Coronary artery (tissue), 2 donors: ENCODE measurements at regions not wholly inside any gene's neighbourhood (a gene's known extent, or its start where the extent isn't known, plus 50 kb on each side); places are given as distances from the start of the nearest gene placed in this dataset.

ENCODE experiments used
- DNase-seq: peaks from one replicate; pipeline ENCODE4 v3.0.0-alpha.2; 2017; ENCODE audit warnings: low spot score
- H3K27ac ChIP-seq, 2 donors: fragments of 200-600 bp; sonication (generic); one replicate each; pipeline ENCODE4 v1.5.1; 2016 to 2019
- H3K4me3 ChIP-seq: fragments of 200-600 bp; sonication (generic); 2 replicates; pipeline ENCODE4 v1.5.1; 2016; ENCODE audit warnings: mild to moderate bottlenecking, moderate library complexity
- TF ChIP-seq, protein P1 (sequence below): fragments of 200-600 bp; sonication (generic); IDR thresholded peaks from one replicate; pipeline ENCODE4 v1.5.1; 2019; ENCODE audit warnings: antibody characterized with exemption

DNA sequence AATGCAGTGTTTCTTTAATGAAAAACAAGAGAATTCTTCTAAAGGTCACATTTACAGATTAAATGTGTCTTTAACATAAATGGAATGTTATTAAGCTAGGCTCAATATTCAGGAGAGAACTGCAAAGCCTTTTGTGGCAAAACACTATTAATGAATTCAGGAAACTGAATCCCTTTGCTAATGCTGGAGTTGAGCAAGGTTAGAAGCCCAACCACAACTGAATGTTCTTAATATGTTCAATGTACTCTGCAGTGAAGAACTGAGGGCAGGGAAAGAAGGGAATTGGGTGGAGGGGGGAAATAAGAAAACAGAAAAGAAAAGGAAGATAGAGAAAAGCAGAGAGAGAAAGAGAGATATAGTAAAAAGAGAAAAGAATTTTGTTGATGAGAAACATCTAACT, 276.7 kb upstream of the TMEM161B start:
- Histone ChIP-seq H3K4me3 (no peak overlapping the region), H3K27ac (no peak overlapping the region)

DNA sequence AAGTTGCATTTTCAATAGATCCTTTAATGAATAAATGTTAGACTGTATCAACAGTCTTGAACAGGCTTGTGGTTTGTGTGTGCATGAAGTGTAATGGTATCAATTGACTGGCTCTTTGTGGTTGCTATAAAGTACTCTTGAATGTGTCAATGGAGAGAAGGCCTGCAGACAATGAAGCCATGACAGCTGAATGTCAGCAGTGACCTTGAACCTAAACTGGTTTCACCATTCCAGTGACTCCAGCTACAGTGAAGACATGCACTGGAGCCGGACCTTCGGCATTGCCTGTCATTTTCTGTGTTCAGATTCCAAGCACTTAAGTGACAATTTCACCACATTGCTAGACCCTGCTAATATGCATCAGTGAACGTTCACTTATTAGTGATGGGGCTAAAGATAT, 276.0 kb upstream of the TMEM161B start:
- Histone ChIP-seq H3K4me3 (no peak overlapping the region), H3K27ac (no peak overlapping the region)
- DNase-seq: no peak
- TF ChIP-seq, protein P1, sequence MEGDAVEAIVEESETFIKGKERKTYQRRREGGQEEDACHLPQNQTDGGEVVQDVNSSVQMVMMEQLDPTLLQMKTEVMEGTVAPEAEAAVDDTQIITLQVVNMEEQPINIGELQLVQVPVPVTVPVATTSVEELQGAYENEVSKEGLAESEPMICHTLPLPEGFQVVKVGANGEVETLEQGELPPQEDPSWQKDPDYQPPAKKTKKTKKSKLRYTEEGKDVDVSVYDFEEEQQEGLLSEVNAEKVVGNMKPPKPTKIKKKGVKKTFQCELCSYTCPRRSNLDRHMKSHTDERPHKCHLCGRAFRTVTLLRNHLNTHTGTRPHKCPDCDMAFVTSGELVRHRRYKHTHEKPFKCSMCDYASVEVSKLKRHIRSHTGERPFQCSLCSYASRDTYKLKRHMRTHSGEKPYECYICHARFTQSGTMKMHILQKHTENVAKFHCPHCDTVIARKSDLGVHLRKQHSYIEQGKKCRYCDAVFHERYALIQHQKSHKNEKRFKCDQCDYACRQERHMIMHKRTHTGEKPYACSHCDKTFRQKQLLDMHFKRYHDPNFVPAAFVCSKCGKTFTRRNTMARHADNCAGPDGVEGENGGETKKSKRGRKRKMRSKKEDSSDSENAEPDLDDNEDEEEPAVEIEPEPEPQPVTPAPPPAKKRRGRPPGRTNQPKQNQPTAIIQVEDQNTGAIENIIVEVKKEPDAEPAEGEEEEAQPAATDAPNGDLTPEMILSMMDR: no peak

More for the DNA sequence above, 276.7 kb upstream of the TMEM161B start:
- no peak for DNase-seq
- TF ChIP-seq, protein P1: no peak

DNA sequence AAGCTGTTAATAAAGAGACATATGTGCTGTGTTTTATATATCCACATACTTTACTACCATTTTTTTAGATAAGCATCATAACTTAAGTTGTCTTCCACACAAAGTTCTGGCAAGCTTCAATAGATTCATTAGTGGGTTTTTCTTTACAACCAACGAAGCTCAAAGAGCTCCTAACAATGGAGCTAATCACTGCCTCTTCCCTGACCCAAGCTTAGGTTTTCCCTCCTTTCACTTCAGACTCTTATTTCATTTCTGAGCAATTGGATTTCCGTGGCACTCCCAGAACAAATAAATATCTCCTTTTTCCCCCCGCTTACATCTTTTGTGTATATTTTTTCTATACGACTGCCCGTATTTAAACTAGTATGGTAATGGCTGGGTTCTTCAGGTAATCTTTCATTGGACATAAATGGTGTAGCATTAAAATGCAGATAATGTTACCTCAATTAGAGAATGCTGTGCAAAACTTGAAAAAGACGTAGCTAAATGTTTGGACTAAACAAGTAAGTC, 275.5 kb upstream of the TMEM161B start:
- TF ChIP-seq, protein P1: no peak
- Histone ChIP-seq H3K4me3 (no peak overlapping the region), H3K27ac (no peak overlapping the region)
- no peak for DNase-seq

- no peak overlapping the region for H3K27ac ChIP-seq
These were observed 274.1 kb upstream of the TMEM161B start for GRCh38 chr5:88542786-88543185.

GRCh38 chr5:88540471-88541115, 271.9 kb upstream of the TMEM161B start:
- TF ChIP-seq, protein P1: no peak
- no peak for DNase-seq
- H3K4me3 ChIP-seq: no peak overlapping the region
- no peak overlapping the region for H3K27ac ChIP-seq

More at GRCh38 chr5:88542786-88543185, 274.1 kb upstream of the TMEM161B start:
- H3K4me3 ChIP-seq: no peak overlapping the region
- TF ChIP-seq, protein P1: no peak
- DNase-seq: no peak

DNA sequence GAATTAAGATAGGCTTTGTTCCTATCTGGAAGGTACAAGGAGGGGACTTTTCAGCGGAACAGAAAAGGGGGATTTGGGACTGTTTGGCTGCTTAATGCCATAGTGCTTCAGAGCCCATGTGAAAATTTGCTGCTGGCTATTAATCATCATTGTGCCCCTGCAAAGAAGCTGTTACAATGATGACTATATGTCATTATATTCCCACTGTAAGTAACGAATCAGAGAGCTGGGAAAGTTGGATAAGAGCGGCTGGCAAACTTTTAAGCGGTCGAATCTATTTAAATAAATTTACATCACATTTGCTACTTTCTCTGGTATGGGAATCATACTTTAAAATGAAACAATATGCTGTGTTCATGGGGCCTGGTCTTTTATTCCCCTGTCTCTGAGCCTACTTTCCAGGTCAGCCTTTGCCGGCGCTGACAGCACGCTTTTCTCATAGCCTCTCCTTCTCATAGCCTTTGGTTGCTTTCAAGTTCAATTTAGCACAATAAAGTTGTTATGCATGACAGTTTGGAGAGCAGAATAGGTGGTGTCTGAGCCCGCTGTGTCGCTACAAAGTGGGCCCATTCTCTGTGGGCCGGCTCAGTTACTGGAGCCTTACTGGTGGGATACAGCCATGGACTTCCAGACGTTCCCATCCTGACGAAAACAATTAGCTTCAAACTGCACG, 271.2 kb upstream of the TMEM161B start:
- TF ChIP-seq, protein P1: no peak
- no peak for DNase-seq
- no peak overlapping the region for H3K27ac ChIP-seq
- no peak overlapping the region for H3K4me3 ChIP-seq

DNA sequence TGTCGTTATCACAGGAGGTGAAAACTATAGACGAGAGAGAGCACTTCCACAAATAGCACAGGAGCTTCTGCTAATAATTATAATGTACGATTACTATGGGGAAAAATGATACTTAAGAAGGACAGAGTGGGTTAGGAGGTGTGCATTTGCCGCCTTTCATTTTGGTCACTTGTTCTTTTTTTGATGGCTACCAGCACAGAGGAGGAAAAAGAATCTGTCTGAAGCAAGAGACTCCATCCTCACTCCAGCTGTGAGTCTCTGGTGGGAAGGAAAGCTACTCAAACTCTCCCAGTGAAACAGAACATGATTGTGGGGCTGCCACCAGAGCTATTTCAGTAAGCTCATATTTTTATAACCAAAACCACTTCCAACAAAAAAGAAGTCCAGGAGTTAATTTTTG, 270.4 kb upstream of the TMEM161B start:
- Histone ChIP-seq H3K4me3 (no peak overlapping the region), H3K27ac (no peak overlapping the region)
- DNase-seq: no peak
- TF ChIP-seq, protein P1: no peak
